Endothelial cell of umbilical vein (primary cell): ENCODE measurements at regions not wholly inside any gene's neighbourhood (a gene's known extent, or its start where the extent isn't known, plus 50 kb on each side); places are given as distances from the start of the nearest gene placed in this dataset.

Experiments
- BruUV-seq: library from RNA; stranded (reverse); fragments of 400-500 nt; replicated peaks from 2 replicates; lab custom pipeline; 2021; lab: Mats Ljungman, UMichigan
- CTCF ChIA-PET: fragments of 300-600, 350-600 bp; sonication (Branson Sonifier 250); formaldehyde crosslinking; loops from one replicate; lab custom pipeline; 2021; ENCODE audit warnings: antibody characterized with exemption, inconsistent platforms; lab: Charles Lee
- POLR2A ChIA-PET: fragments of 300-600, 350-600 bp; sonication (Branson Sonifier 250); formaldehyde crosslinking; loops from one replicate; lab custom pipeline; 2021; ENCODE audit warnings: antibody characterized with exemption, inconsistent platforms; lab: Charles Lee
- DNase-seq: peaks from one replicate; pipeline ENCODE4 v3.0.0-alpha.2; 2011; ENCODE audit warnings: low read depth, low spot score
- FAIRE-seq: peaks from 2 replicates; lab custom pipeline; 2011; peaks lifted over from hg19 to GRCh38; lab: Jason Lieb, UNC
- H2AFZ ChIP-seq: 2 replicates; pipeline ENCODE4 v1.6.0; 2012; ENCODE audit warnings: low read depth, low read length, control low read depth, inconsistent platforms
- H3K27ac ChIP-seq: 2 replicates; pipeline ENCODE4 v1.5.1; 2011; ENCODE audit warnings: low read depth, mild to moderate bottlenecking, control low read depth, low read length, moderate library complexity; ENCODE audit not compliant: insufficient read depth
- H3K27me3 ChIP-seq, 2 experiments: 2 replicates each; pipeline versions ENCODE4 v1.6.0 to v1.6.1; 2011; ENCODE audit warnings: low read length in 2 of 2, mixed read lengths in 1 of 2; ENCODE audit not compliant: control insufficient read depth in 2 of 2, insufficient read depth in 2 of 2
- H3K36me3 ChIP-seq, 2 experiments: 2 replicates in 1 of 2; 3 replicates in 1 of 2; pipeline ENCODE4 v1.5.1; 2011; ENCODE audit warnings: low read length in 2 of 2, mild to moderate bottlenecking in 1 of 2, moderate library complexity in 1 of 2; ENCODE audit not compliant: control insufficient read depth in 2 of 2, insufficient read depth in 2 of 2; ENCODE audit errors: extremely low read depth in 1 of 2
- H3K4me1 ChIP-seq: 3 replicates; pipeline ENCODE4 v1.5.1; 2011; ENCODE audit warnings: mild to moderate bottlenecking, low read length; ENCODE audit not compliant: control insufficient read depth, insufficient read depth; ENCODE audit errors: extremely low read depth
- H3K4me2 ChIP-seq: 2 replicates; pipeline ENCODE4 v1.6.1; 2011; ENCODE audit warnings: low read length, control low read depth, mixed read lengths; ENCODE audit not compliant: insufficient read depth
- H3K4me3 ChIP-seq, 3 experiments: fragments of 200-600 bp in 1 of 3; sonication (generic), shearing (Covaris generic) in 1 of 3; replicated peaks in 1 of 3; 2 replicates each; pipeline ENCODE4 v1.5.1; 2011 to 2016; ENCODE audit warnings: control low read depth in 3 of 3, low read length in 3 of 3, mild to moderate bottlenecking in 2 of 3, inconsistent platforms in 1 of 3, low read depth in 1 of 3, moderate library complexity in 1 of 3; ENCODE audit not compliant: insufficient read depth in 1 of 3
- H3K79me2 ChIP-seq: 2 replicates; pipeline ENCODE4 v1.6.0; 2012; ENCODE audit warnings: low read length, inconsistent platforms; ENCODE audit not compliant: control insufficient read depth, insufficient read depth
- H3K9ac ChIP-seq: replicated peaks from 2 replicates; pipeline ENCODE3; 2011; ENCODE audit warnings: low read length, control low read depth; ENCODE audit not compliant: insufficient read depth; ENCODE audit errors: extremely low read depth
- H3K9me1 ChIP-seq: replicated peaks from 3 replicates; pipeline ENCODE4 v1.6.0; 2011; ENCODE audit warnings: mild to moderate bottlenecking, low read length; ENCODE audit not compliant: control insufficient read depth, insufficient read depth; ENCODE audit errors: extremely low read depth
- H3K9me3 ChIP-seq: replicated peaks from 2 replicates; pipeline ENCODE4 v1.5.1; 2012; ENCODE audit warnings: low read length, inconsistent platforms; ENCODE audit not compliant: control insufficient read depth, insufficient read depth
- H4K20me1 ChIP-seq: replicated peaks from 2 replicates; pipeline ENCODE3; 2011; ENCODE audit warnings: mild to moderate bottlenecking, low read length; ENCODE audit not compliant: control insufficient read depth, insufficient read depth; ENCODE audit errors: extremely low read depth
- EZH2 ChIP-seq: IDR thresholded peaks from 2 replicates; pipeline ENCODE4 v1.6.1; 2012; ENCODE audit warnings: borderline replicate concordance, low read depth, mild to moderate bottlenecking, moderate library complexity, low read length, inconsistent platforms; ENCODE audit not compliant: severe bottlenecking
- GATA2 ChIP-seq: IDR thresholded peaks from 2 replicates; pipeline ENCODE4 v1.7.0; 2011; ENCODE audit warnings: low read depth, mild to moderate bottlenecking, moderate library complexity, mixed read lengths, low read length; ENCODE audit not compliant: insufficient read length, insufficient read depth
- JUN ChIP-seq: IDR thresholded peaks from 2 replicates; pipeline ENCODE4 v1.6.1; 2011; ENCODE audit warnings: borderline replicate concordance, low read depth; ENCODE audit not compliant: insufficient read length, insufficient read depth
- MAX ChIP-seq: IDR thresholded peaks from 2 replicates; pipeline ENCODE4 v1.6.1; 2011; ENCODE audit not compliant: insufficient read depth, insufficient read length
- MYC ChIP-seq: IDR thresholded peaks from one replicate; pipeline ENCODE4 v1.6.1; 2011; ENCODE audit warnings: mild to moderate bottlenecking, low read depth, low read length
- POLR2A ChIP-seq: IDR thresholded peaks from 2 replicates; pipeline ENCODE4 v1.6.1; 2012; ENCODE audit warnings: low read depth, mild to moderate bottlenecking, control low read depth, low read length
- POLR2AphosphoS5 ChIP-seq: IDR thresholded peaks from 2 replicates; pipeline ENCODE4 v1.6.1; 2012; ENCODE audit warnings: low read depth, mild to moderate bottlenecking, control low read depth, low read length, moderate library complexity; ENCODE audit not compliant: insufficient read depth
- dilution Hi-C: fragments of 300-500 bp; cut with MboI; formaldehyde crosslinking; loops from one replicate; pipeline ENCODE4 v1.15.0; 2019; ENCODE audit warnings: low sequenced_read_pairs; ENCODE audit not compliant: extremely low pct_ligation_motif_present
- intact Hi-C: fragments of 100-400 bp; cut with micrococcal nuclease; formaldehyde crosslinking; loops from one replicate; pipeline ENCODE4 v1.10.0; 2022
- TF ChIP-seq, protein P1 (sequence below), 2 donors: IDR thresholded peaks; 1 replicate in 1 of 2; 2 replicates in 1 of 2; pipeline ENCODE4 v1.5.1; 2011; ENCODE audit warnings: low read length in 2 of 2, mild to moderate bottlenecking in 2 of 2, moderate library complexity in 2 of 2, control low read depth in 1 of 2, inconsistent platforms in 1 of 2, low read depth in 1 of 2; ENCODE audit not compliant: insufficient read depth in 1 of 2; ENCODE audit errors: extremely low read depth in 1 of 2

DNA sequence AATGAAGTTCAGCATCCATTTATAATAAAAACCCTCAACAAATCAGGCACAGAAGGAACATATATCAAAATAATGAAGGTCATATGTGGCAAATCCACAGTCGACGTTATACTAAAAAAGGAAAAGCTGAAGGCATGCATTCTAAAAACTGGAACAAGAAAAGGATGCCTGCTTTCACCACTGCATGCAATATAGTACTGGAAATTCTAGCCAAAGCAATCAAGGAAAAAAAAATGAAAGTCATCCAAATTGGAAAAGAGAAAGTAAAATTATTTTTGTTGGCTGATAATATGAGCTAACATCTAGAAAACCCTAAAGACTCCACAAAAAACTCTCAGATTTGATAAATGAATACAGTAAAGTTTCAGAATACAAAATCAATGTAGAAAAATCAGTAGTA lies 1123.2 kb downstream of the TBL1XR1 start:
- H3K27me3 ChIP-seq, result no peaks in the 10 kb centered on the region
- no peak for TF ChIP-seq JUN
- TF ChIP-seq MAX, result no peak
- no peak for TF ChIP-seq GATA2
- no peak for TF ChIP-seq MYC
- TF ChIP-seq POLR2AphosphoS5, result no peak
- TF ChIP-seq, protein P1, sequence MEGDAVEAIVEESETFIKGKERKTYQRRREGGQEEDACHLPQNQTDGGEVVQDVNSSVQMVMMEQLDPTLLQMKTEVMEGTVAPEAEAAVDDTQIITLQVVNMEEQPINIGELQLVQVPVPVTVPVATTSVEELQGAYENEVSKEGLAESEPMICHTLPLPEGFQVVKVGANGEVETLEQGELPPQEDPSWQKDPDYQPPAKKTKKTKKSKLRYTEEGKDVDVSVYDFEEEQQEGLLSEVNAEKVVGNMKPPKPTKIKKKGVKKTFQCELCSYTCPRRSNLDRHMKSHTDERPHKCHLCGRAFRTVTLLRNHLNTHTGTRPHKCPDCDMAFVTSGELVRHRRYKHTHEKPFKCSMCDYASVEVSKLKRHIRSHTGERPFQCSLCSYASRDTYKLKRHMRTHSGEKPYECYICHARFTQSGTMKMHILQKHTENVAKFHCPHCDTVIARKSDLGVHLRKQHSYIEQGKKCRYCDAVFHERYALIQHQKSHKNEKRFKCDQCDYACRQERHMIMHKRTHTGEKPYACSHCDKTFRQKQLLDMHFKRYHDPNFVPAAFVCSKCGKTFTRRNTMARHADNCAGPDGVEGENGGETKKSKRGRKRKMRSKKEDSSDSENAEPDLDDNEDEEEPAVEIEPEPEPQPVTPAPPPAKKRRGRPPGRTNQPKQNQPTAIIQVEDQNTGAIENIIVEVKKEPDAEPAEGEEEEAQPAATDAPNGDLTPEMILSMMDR (IDR thresholded peaks at IDR 0.05; ENCODE audit: extremely low read depth in 1 of 2, insufficient read depth in 1 of 2, low read depth in 1 of 2, low read length in 2 of 2), result no peak
- no peak for TF ChIP-seq POLR2A
- TF ChIP-seq EZH2, result no peak
- no peak for FAIRE-seq

More for the DNA sequence above, 1123.2 kb downstream of the TBL1XR1 start:
- intact Hi-C loops, result no loop called here
- BruUV-seq, result no TSS peak
- no peak overlapping the region for H2AFZ ChIP-seq
- no peaks in the 10 kb centered on the region for H4K20me1 ChIP-seq
- no peak overlapping the region for H3K27ac ChIP-seq
- H3K4me1 ChIP-seq, result no peaks in the 10 kb centered on the region
- no peaks in the 10 kb centered on the region for H3K36me3 ChIP-seq
- no peak overlapping the region for H3K4me2 ChIP-seq
- ChIA-PET CTCF (interaction anchor here (1.0 kb wide), 1 partner anchor 14 kb away, joined by 3 read pairs; no protein-coding TSS in a partner anchor), POLR2A (no interaction called here)
- dilution Hi-C loops, result no loop called here
- no peak overlapping the region for H3K4me3 ChIP-seq
- H3K9me1 ChIP-seq, result no peaks in the 10 kb centered on the region
- no peaks in the 10 kb centered on the region for H3K9me3 ChIP-seq
- DNase-seq, result no peak
- H3K79me2 ChIP-seq, result no peaks in the 10 kb centered on the region
- no peak overlapping the region for H3K9ac ChIP-seq
